Endodermal cell (in vitro differentiated cells): ENCODE measurements at regions not wholly inside any gene's neighbourhood (a gene's known extent, or its start where the extent isn't known, plus 50 kb on each side); places are given as distances from the start of the nearest gene placed in this dataset.

Experiments used
- DNase-seq: peaks from one replicate; pipeline ENCODE4 v3.0.0-alpha.2; 2017
- H3K27ac ChIP-seq: 2 replicates; pipeline ENCODE4 v1.5.1; 2013; ENCODE audit warnings: mild to moderate bottlenecking, low read depth, low read length, moderate library complexity
- H3K27me3 ChIP-seq: 2 replicates; pipeline ENCODE4 v1.6.1; 2013; ENCODE audit warnings: mild to moderate bottlenecking, low read length, moderate library complexity; ENCODE audit not compliant: insufficient read depth, control insufficient read depth, poor library complexity, severe bottlenecking
- H3K36me3 ChIP-seq: 2 replicates; pipeline ENCODE4 v1.7.0; 2013; ENCODE audit warnings: mild to moderate bottlenecking, low read length, moderate library complexity; ENCODE audit not compliant: control insufficient read depth, insufficient read depth
- H3K4me1 ChIP-seq: one replicate; pipeline ENCODE4 v1.7.0; 2013; ENCODE audit warnings: low read length; ENCODE audit not compliant: control insufficient read depth, insufficient read depth
- H3K4me3 ChIP-seq: 2 replicates; pipeline ENCODE4 v1.5.1; 2013; ENCODE audit warnings: mild to moderate bottlenecking, low read length, moderate library complexity
- H3K9ac ChIP-seq: 2 replicates; pipeline ENCODE4 v1.6.1; 2013; ENCODE audit warnings: mild to moderate bottlenecking, low read length, moderate library complexity; ENCODE audit not compliant: poor library complexity, severe bottlenecking; ENCODE audit errors: extremely low read depth
- H3K9me3 ChIP-seq: 2 replicates; pipeline ENCODE4 v1.6.1; 2013; ENCODE audit warnings: mild to moderate bottlenecking, low read length, moderate library complexity; ENCODE audit not compliant: control insufficient read depth
- H3K27ac Mint-ChIP-seq: 2 replicates; pipeline ENCODE4 v1.8.0; 2020; ENCODE audit warnings: mixed read lengths
- H3K27me3 Mint-ChIP-seq: 2 replicates; pipeline ENCODE4 v1.8.0; 2021; ENCODE audit warnings: mild to moderate bottlenecking, mixed read lengths; ENCODE audit not compliant: insufficient read depth
- H3K36me3 Mint-ChIP-seq: 2 replicates; pipeline ENCODE4 v1.8.0; 2020; ENCODE audit warnings: low read depth, mixed read lengths
- H3K4me1 Mint-ChIP-seq: 2 replicates; pipeline ENCODE4 v1.8.0; 2020; ENCODE audit warnings: mixed read lengths
- H3K4me3 Mint-ChIP-seq: 2 replicates; pipeline ENCODE4 v1.8.0; 2020; ENCODE audit warnings: mild to moderate bottlenecking, moderate library complexity, mixed read lengths
- H3K9me3 Mint-ChIP-seq: 2 replicates; pipeline ENCODE4 v1.8.0; 2020; ENCODE audit warnings: mild to moderate bottlenecking, mixed read lengths
- CTCF ChIP-seq: fragments of 200-600 bp; sonication (generic); conservative IDR thresholded peaks from 2 replicates; pipeline ENCODE4 v1.5.0; 2021; ENCODE audit warnings: antibody characterized with exemption, mild to moderate bottlenecking
- WGBS, 2 experiments: methylation state at CpG; one replicate each; pipeline versions ENCODE4 v1.1.5 to v1.1.7; 2013; ENCODE audit warnings: missing lambda C conversion rate in 2 of 2, mixed read lengths in 1 of 2; ENCODE audit not compliant: insufficient coverage in 1 of 2, insufficient read length in 1 of 2; 5-methylcytosine and 5-hydroxymethylcytosine counted together

GRCh38 chr3:176920766-176921160 is 276.5 kb downstream of the TBL1XR1 start:
- Histone ChIP-seq H3K27me3 (no peaks in the 10 kb centered on the region), H3K9me3 (no peaks in the 10 kb centered on the region), H3K9ac (no peak overlapping the region), H3K36me3 (no peaks in the 10 kb centered on the region), H3K27ac (no peak overlapping the region), H3K4me3 (no peak overlapping the region), H3K4me1 (peaks cover 8% of the 10 kb centered on the region)
- no peaks in the 10 kb centered on the region for H3K27me3 Mint-ChIP-seq
- H3K27ac Mint-ChIP-seq, result no peak overlapping the region
- peaks cover 4% of the 10 kb centered on the region for H3K9me3 Mint-ChIP-seq
- no peak overlapping the region for H3K4me3 Mint-ChIP-seq
- DNase-seq, result no peak
- H3K4me1 Mint-ChIP-seq, result peaks cover 22% of the 10 kb centered on the region
- TF ChIP-seq CTCF, result no peak
- no peaks in the 10 kb centered on the region for H3K36me3 Mint-ChIP-seq
- WGBS, 2 experiments, result 85 to 88% methylated on average over 3 to 5 of the region's 5 CpGs

- no peak for DNase-seq
- 89% methylated on average over 5 to 11 of the region's 11 CpGs for WGBS, 2 experiments
- Histone ChIP-seq H3K27me3 (no peaks in the 10 kb centered on the region), H3K36me3 (no peaks in the 10 kb centered on the region), H3K9me3 (no peaks in the 10 kb centered on the region), H3K4me1 (peaks cover 8% of the 10 kb centered on the region), H3K4me3 (no peak overlapping the region), H3K9ac (no peak overlapping the region), H3K27ac (no peak overlapping the region)
- H3K36me3 Mint-ChIP-seq, result no peaks in the 10 kb centered on the region
- peaks cover 4% of the 10 kb centered on the region for H3K9me3 Mint-ChIP-seq
- H3K27me3 Mint-ChIP-seq, result no peaks in the 10 kb centered on the region
- H3K27ac Mint-ChIP-seq, result no peak overlapping the region
- no peak overlapping the region for H3K4me3 Mint-ChIP-seq
- TF ChIP-seq CTCF, result no peak
- peaks cover 22% of the 10 kb centered on the region for H3K4me1 Mint-ChIP-seq
Measured at GRCh38 chr3:176919836-176920765, 277.2 kb downstream of the TBL1XR1 start.

- Mint-ChIP-seq H3K4me1 (peaks cover 22% of the 10 kb centered on the region), H3K27ac (peak overlapping the region; percentile 91)
- WGBS, 2 experiments, result 82 to 93% methylated on average over 3 of the region's 3 CpGs
Measured at GRCh38 chr3:176916777-176917176, 280.5 kb downstream of the TBL1XR1 start.

More at GRCh38 chr3:176916777-176917176, 280.5 kb downstream of the TBL1XR1 start:
- Histone ChIP-seq H3K36me3 (no peaks in the 10 kb centered on the region), H3K27ac (no peak overlapping the region), H3K9me3 (no peaks in the 10 kb centered on the region), H3K4me3 (peak overlapping the region; percentile 33), H3K9ac (no peak overlapping the region), H3K27me3 (no peaks in the 10 kb centered on the region), H3K4me1 (peaks cover 8% of the 10 kb centered on the region)
- TF ChIP-seq CTCF, result no peak
- H3K36me3 Mint-ChIP-seq, result no peaks in the 10 kb centered on the region
- no peaks in the 10 kb centered on the region for H3K27me3 Mint-ChIP-seq
- no peak overlapping the region for H3K4me3 Mint-ChIP-seq
- peak; percentile 81 for DNase-seq
- no peaks in the 10 kb centered on the region for H3K9me3 Mint-ChIP-seq
